Neural cell (in vitro differentiated cells): ENCODE measurements at regions not wholly inside any gene's neighbourhood (a gene's known extent, or its start where the extent isn't known, plus 50 kb on each side); places are given as distances from the start of the nearest gene placed in this dataset.

Experiments used
- EP300 ChIP-seq: fragments of 450-650 bp; conservative IDR thresholded peaks from 2 replicates; pipeline ENCODE4 v1.6.1; 2014; ENCODE audit warnings: antibody characterized with exemption, mild to moderate bottlenecking, moderate library complexity; ENCODE audit not compliant: poor library complexity, severe bottlenecking
- EZH2 ChIP-seq: fragments of 200-600, 300-800 bp; shearing (Covaris generic), sonication (generic); IDR thresholded peaks from 2 replicates; pipeline ENCODE4 v1.6.1; 2014; ENCODE audit warnings: antibody characterized with exemption, low read length, borderline replicate concordance, mild to moderate bottlenecking; ENCODE audit not compliant: insufficient read depth, poor library complexity, severe bottlenecking
- MXI1 ChIP-seq: fragments of 450-650 bp; conservative IDR thresholded peaks from 2 replicates; pipeline ENCODE4 v1.6.1; 2014; ENCODE audit warnings: antibody characterized with exemption, mild to moderate bottlenecking; ENCODE audit not compliant: poor library complexity, severe bottlenecking
- POLR2AphosphoS5 ChIP-seq: IDR thresholded peaks from 2 replicates; pipeline ENCODE4 v1.6.1; 2012
- RAD21 ChIP-seq: fragments of 450-650 bp; conservative IDR thresholded peaks from 2 replicates; pipeline ENCODE4 v1.6.1; 2014; ENCODE audit warnings: antibody characterized with exemption, mild to moderate bottlenecking, moderate library complexity
- REST ChIP-seq: IDR thresholded peaks from 2 replicates; pipeline ENCODE4 v1.6.1; 2012; ENCODE audit warnings: borderline replicate concordance
- SMC3 ChIP-seq: fragments of 450-650 bp; conservative IDR thresholded peaks from 2 replicates; pipeline ENCODE4 v1.6.1; 2014; ENCODE audit warnings: antibody characterized with exemption, mild to moderate bottlenecking, moderate library complexity; ENCODE audit not compliant: poor library complexity
- TF ChIP-seq, protein P1 (sequence below): fragments of 450-650 bp; IDR thresholded peaks from 2 replicates; pipeline ENCODE4 v1.5.1; 2014; ENCODE audit warnings: antibody characterized with exemption, mild to moderate bottlenecking, moderate library complexity; ENCODE audit not compliant: poor library complexity, severe bottlenecking

GRCh38 chr12:3351731-3352130 is 139.3 kb upstream of the PRMT8 start:
- TF ChIP-seq, protein P1, sequence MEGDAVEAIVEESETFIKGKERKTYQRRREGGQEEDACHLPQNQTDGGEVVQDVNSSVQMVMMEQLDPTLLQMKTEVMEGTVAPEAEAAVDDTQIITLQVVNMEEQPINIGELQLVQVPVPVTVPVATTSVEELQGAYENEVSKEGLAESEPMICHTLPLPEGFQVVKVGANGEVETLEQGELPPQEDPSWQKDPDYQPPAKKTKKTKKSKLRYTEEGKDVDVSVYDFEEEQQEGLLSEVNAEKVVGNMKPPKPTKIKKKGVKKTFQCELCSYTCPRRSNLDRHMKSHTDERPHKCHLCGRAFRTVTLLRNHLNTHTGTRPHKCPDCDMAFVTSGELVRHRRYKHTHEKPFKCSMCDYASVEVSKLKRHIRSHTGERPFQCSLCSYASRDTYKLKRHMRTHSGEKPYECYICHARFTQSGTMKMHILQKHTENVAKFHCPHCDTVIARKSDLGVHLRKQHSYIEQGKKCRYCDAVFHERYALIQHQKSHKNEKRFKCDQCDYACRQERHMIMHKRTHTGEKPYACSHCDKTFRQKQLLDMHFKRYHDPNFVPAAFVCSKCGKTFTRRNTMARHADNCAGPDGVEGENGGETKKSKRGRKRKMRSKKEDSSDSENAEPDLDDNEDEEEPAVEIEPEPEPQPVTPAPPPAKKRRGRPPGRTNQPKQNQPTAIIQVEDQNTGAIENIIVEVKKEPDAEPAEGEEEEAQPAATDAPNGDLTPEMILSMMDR, result no peak
- TF ChIP-seq RAD21 (no peak), POLR2AphosphoS5 (no peak), EP300 (no peak), MXI1 (no peak), EZH2 (no peak), REST (no peak), SMC3 (no peak)
